Spleen (tissue), 11 donors: ENCODE measurements at regions not wholly inside any gene's neighbourhood (a gene's known extent, or its start where the extent isn't known, plus 50 kb on each side); places are given as distances from the start of the nearest gene placed in this dataset.

ENCODE experiments used
- DNase-seq: peaks from one replicate; pipeline ENCODE4 v3.0.0-alpha.2; 2020
- H3K27ac ChIP-seq, 8 donors: fragments of 200-600 bp; sonication (generic) in 7 of 8; 1 replicate in 4 of 8; 2 replicates in 4 of 8; pipeline versions ENCODE4 v1.5.0 to v1.8.0; 2016 to 2021; ENCODE audit warnings: inconsistent platforms in 4 of 8, mild to moderate bottlenecking in 4 of 8, moderate library complexity in 1 of 8
- H3K27me3 ChIP-seq, 7 donors: fragments of 200-600 bp; sonication (generic) in 6 of 7; replicated peaks in 1 of 7; 1 replicate in 4 of 7; 2 replicates in 3 of 7; pipeline versions ENCODE4 v1.5.0 to v1.8.0; 2016 to 2021; ENCODE audit warnings: inconsistent platforms in 3 of 7, mild to moderate bottlenecking in 1 of 7
- H3K36me3 ChIP-seq, 6 donors: fragments of 200-600 bp; sonication (generic) in 5 of 6; 1 replicate in 4 of 6; 2 replicates in 2 of 6; pipeline versions ENCODE4 v1.5.0 to v1.8.0; 2016 to 2021; ENCODE audit warnings: inconsistent platforms in 2 of 6
- H3K4me1 ChIP-seq, 6 donors: fragments of 200-600 bp; sonication (generic) in 5 of 6; 1 replicate in 3 of 6; 2 replicates in 3 of 6; pipeline versions ENCODE4 v1.5.0 to v1.8.0; 2016 to 2021; ENCODE audit warnings: inconsistent platforms in 3 of 6
- H3K4me3 ChIP-seq, 8 donors: fragments of 200-600 bp; sonication (generic) in 7 of 8; 1 replicate in 4 of 8; 2 replicates in 4 of 8; pipeline versions ENCODE4 v1.5.0 to v1.8.0; 2016 to 2021; ENCODE audit warnings: inconsistent platforms in 4 of 8, mild to moderate bottlenecking in 4 of 8, moderate library complexity in 2 of 8
- H3K9me3 ChIP-seq, 8 donors: fragments of 200-600 bp; sonication (generic) in 7 of 8; 1 replicate in 4 of 8; 2 replicates in 4 of 8; pipeline versions ENCODE4 v1.5.0 to v1.8.0; 2016 to 2021; ENCODE audit warnings: inconsistent platforms in 4 of 8
- CTCF ChIP-seq, 11 experiments: fragments of 200-600 bp in 7 of 11; fragments of 450-650 bp in 4 of 11; sonication (generic) in 4 of 11; IDR thresholded peaks in 8 of 11; conservative IDR thresholded peaks in 3 of 11; 1 replicate in 7 of 11; 2 replicates in 4 of 11; pipeline versions ENCODE4 v1.4.0 to v1.8.0; 2016 to 2021; ENCODE audit warnings: antibody characterized with exemption in 11 of 11, inconsistent platforms in 4 of 11, mild to moderate bottlenecking in 1 of 11
- POLR2A ChIP-seq, 3 donors: fragments of 450-650 bp; IDR thresholded peaks; one replicate each; pipeline ENCODE4 v1.5.1; 2017; ENCODE audit warnings: antibody characterized with exemption in 3 of 3, mild to moderate bottlenecking in 1 of 3
- POLR2AphosphoS5 ChIP-seq, 3 donors: sonication (generic); formaldehyde crosslinking; IDR thresholded peaks; one replicate each; pipeline ENCODE4 v1.5.1; 2017; ENCODE audit warnings: antibody characterized with exemption in 3 of 3
- WGBS, 5 donors: extraction: QIAGEN DNeasy Blood & Tissue Kit in 3 of 5; methylation state at CpG; one replicate each; pipeline versions ENCODE4 v1.1.5 to v1.1.7; 2013 to 2018; 5-methylcytosine and 5-hydroxymethylcytosine counted together
- intact Hi-C: fragments of 100-400 bp; cut with DNase I; formaldehyde crosslinking; loops from one replicate; pipeline ENCODE4 v1.15.0; 2023; ENCODE audit warnings: low total_unique reads
- donor health status: healthy with polysubstance abuse.
- donor health status: DM: no; HTN: no; CAD: no; lungs with moderate emphysema.
- donor health status: DM: no; HTN: no; CAD: no.
- donor health status: Bipolar disorder and iron deficiency.
- donor health status: healthy.
- donor health status: DM: no; HTN: no; CAD: no.
- donor health status: DM: yes; HTN: yes; CAD: no.

DNA sequence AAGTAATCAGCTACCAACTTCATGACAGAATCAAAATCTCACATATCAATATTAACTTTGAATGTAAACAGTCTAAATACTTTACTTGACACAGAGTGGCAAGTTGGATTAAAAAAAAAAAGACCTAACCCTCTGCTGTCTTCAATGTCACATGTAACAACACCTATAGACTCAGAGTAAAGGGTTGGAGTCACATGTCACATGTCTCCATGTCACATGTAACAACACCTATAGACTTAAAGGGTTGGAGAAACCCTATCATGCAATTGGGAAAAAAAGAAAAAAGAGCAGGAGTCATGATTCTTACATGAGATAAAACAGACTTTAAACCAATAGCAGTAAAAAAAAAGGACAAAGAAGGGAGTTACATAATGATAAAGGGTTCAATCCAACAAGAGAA lies 665.3 kb upstream of the LRRTM1 start:
- Histone ChIP-seq H3K36me3 (no peaks in the 10 kb centered on the region), H3K27me3 (no peaks in the 10 kb centered on the region), H3K9me3 (peaks cover 0 to 96% (median 67%) of the 10 kb centered on the region in 8 donors), H3K27ac (no peak overlapping the region), H3K4me1 (no peaks in the 10 kb centered on the region), H3K4me3 (no peak overlapping the region)
- TF ChIP-seq CTCF (IDR thresholded peaks at IDR 0.05 in 8 of 11, conservative IDR thresholded peaks at IDR 0.05 in 3 of 11): no peak
- TF ChIP-seq POLR2AphosphoS5 (IDR thresholded peaks at IDR 0.05): no peak
- no peak for TF ChIP-seq POLR2A (IDR thresholded peaks at IDR 0.05)
- intact Hi-C loops: no loop called here
- DNase-seq: no peak

DNA sequence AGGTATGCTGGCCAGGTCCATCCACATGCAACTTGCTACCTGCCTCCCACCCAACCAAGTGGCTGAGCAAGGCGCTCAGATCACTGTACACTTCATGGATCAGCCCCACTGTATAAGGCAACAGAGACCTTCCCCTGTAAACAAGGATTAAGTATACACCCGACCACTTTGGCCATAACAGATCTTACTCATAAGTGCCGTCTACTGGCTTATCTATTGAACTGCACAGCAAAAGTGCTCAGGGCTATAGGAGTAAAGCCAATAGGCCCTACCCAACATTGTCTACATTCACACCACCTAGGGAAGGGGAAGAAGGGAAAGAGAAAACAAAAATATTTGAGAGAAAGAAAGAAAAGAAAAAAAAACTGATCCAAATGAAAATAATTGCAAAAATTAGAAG lies 663.9 kb upstream of the LRRTM1 start:
- intact Hi-C loops: no loop called here
- TF ChIP-seq POLR2AphosphoS5 (IDR thresholded peaks at IDR 0.05) (no peak), CTCF (IDR thresholded peaks at IDR 0.05 in 8 of 11, conservative IDR thresholded peaks at IDR 0.05 in 3 of 11) (no peak), POLR2A (IDR thresholded peaks at IDR 0.05) (no peak)
- 65 to 79% (median 72%) methylated on average over 3 of the region's 3 CpGs for WGBS, 5 donors

DNA sequence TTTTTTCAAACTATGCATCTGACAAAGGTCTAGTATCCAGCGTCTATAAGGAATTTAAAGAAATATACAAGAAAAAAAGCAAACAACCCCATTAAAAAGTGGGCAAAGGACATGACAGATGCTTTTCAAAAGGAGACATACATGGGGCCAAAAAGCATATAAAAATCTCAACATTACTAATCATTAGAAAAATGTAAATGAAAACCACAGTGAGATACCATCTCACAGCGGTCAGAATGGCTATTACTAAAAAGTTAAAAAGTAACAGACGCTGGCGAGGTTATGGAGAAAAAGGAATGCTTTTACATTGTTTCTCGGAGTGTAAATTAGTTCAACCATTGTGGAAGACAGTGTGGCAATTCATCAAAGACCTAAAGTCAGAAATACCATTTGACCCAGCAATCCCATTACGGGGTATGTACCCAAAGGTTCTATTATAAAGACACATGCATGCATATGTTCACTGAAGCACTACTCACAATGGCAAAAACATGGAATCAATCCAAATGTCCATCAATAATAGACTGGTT lies 643.1 kb upstream of the LRRTM1 start:
- Histone ChIP-seq H3K9me3 (peaks cover 0 to 22% (median 8%) of the 10 kb centered on the region in 8 donors), H3K4me3 (no peak overlapping the region), H3K36me3 (no peaks in the 10 kb centered on the region), H3K27ac (no peak overlapping the region), H3K4me1 (no peaks in the 10 kb centered on the region), H3K27me3 (no peaks in the 10 kb centered on the region)
- DNase-seq: no peak
- intact Hi-C loops: no loop called here
- TF ChIP-seq CTCF (IDR thresholded peaks at IDR 0.05 in 8 of 11, conservative IDR thresholded peaks at IDR 0.05 in 3 of 11) (no peak), POLR2A (IDR thresholded peaks at IDR 0.05) (no peak), POLR2AphosphoS5 (IDR thresholded peaks at IDR 0.05) (no peak)
- WGBS, 5 donors: 83 to 91% (median 88%) methylated on average over 6 of the region's 6 CpGs

More for the DNA sequence above, 663.9 kb upstream of the LRRTM1 start:
- H3K36me3 ChIP-seq: no peaks in the 10 kb centered on the region
- no peak overlapping the region for H3K27ac ChIP-seq
- no peak overlapping the region for H3K4me3 ChIP-seq
- DNase-seq: no peak
- H3K9me3 ChIP-seq: peaks cover 0 to 96% (median 67%) of the 10 kb centered on the region in 8 donors
- H3K4me1 ChIP-seq: no peaks in the 10 kb centered on the region
- no peaks in the 10 kb centered on the region for H3K27me3 ChIP-seq

- intact Hi-C loops: no loop called here
- H3K4me1 ChIP-seq: no peaks in the 10 kb centered on the region
- H3K27ac ChIP-seq: no peak overlapping the region
- TF ChIP-seq POLR2A (IDR thresholded peaks at IDR 0.05): no peak
- no peak for TF ChIP-seq POLR2AphosphoS5 (IDR thresholded peaks at IDR 0.05)
- TF ChIP-seq CTCF (IDR thresholded peaks at IDR 0.05 in 8 of 11, conservative IDR thresholded peaks at IDR 0.05 in 3 of 11): no peak
- H3K9me3 ChIP-seq: peaks cover 0 to 16% (median 9%) of the 10 kb centered on the region in 8 donors
- no peaks in the 10 kb centered on the region for H3K27me3 ChIP-seq
- no peak overlapping the region for H3K4me3 ChIP-seq
- H3K36me3 ChIP-seq: no peaks in the 10 kb centered on the region
- 84 to 94% (median 90%) methylated on average over 3 of the region's 3 CpGs for WGBS, 5 donors
- no peak for DNase-seq
Measured at GRCh38 chr2:80943487-80943886, 638.9 kb upstream of the LRRTM1 start.
